Suprapubic skin (tissue), 4 donors: ENCODE measurements at regions not wholly inside any gene's neighbourhood (a gene's known extent, or its start where the extent isn't known, plus 50 kb on each side); places are given as distances from the start of the nearest gene placed in this dataset.

ENCODE experiments used
- DNase-seq, 2 donors: peaks; one replicate each; pipeline ENCODE4 v3.0.0-alpha.2; 2019; ENCODE audit warnings: low spot score in 2 of 2
- H3K27ac ChIP-seq: fragments of 200-600 bp; sonication (generic); one replicate; pipeline ENCODE4 v1.5.1; 2019
- H3K27me3 ChIP-seq: fragments of 200-600 bp; sonication (generic); one replicate; pipeline ENCODE4 v1.5.1; 2019
- H3K36me3 ChIP-seq: fragments of 200-600 bp; sonication (generic); one replicate; pipeline ENCODE4 v1.5.1; 2019
- H3K4me1 ChIP-seq: fragments of 200-600 bp; sonication (generic); one replicate; pipeline ENCODE4 v1.5.1; 2019
- H3K4me3 ChIP-seq: fragments of 200-600 bp; sonication (generic); one replicate; pipeline ENCODE4 v1.5.1; 2019; ENCODE audit warnings: mild to moderate bottlenecking
- H3K9me3 ChIP-seq: fragments of 200-600 bp; sonication (generic); one replicate; pipeline ENCODE4 v1.5.1; 2019
- EP300 ChIP-seq: sonication (generic); formaldehyde crosslinking; IDR thresholded peaks from one replicate; pipeline ENCODE4 v1.6.1; 2017; ENCODE audit warnings: antibody characterized with exemption
- POLR2A ChIP-seq, 2 donors: fragments of 450-650 bp; IDR thresholded peaks; one replicate each; pipeline ENCODE4 v1.6.1; 2017; ENCODE audit warnings: antibody characterized with exemption in 2 of 2, mild to moderate bottlenecking in 2 of 2, moderate library complexity in 2 of 2
- POLR2AphosphoS5 ChIP-seq, 3 donors: sonication (generic); formaldehyde crosslinking; IDR thresholded peaks; one replicate each; pipeline ENCODE4 v1.6.1; 2017; ENCODE audit warnings: antibody characterized with exemption in 3 of 3
- WGBS: methylation state at CpG from one replicate; pipeline ENCODE4 v1.1.5; 2018; 5-methylcytosine and 5-hydroxymethylcytosine counted together
- TF ChIP-seq, protein P1 (sequence below), 2 donors: fragments of 200-600 bp in 1 of 2; fragments of 450-650 bp in 1 of 2; sonication (generic) in 1 of 2; IDR thresholded peaks; one replicate each; pipeline ENCODE4 v1.5.1; 2016 to 2019; ENCODE audit warnings: antibody characterized with exemption in 2 of 2, mild to moderate bottlenecking in 1 of 2, moderate library complexity in 1 of 2

GRCh38 chr13:23953860-23954512, 56.7 kb upstream of the C1QTNF9B start:
- Histone ChIP-seq H3K9me3 (no peaks in the 10 kb centered on the region), H3K27ac (no peak overlapping the region), H3K4me3 (no peak overlapping the region), H3K36me3 (no peaks in the 10 kb centered on the region), H3K27me3 (peaks cover 4% of the 10 kb centered on the region), H3K4me1 (peaks cover 12% of the 10 kb centered on the region)
- DNase-seq, result no peak
- WGBS, result 95% methylated on average over 13 of the region's 20 CpGs
- no peak for TF ChIP-seq EP300
- TF ChIP-seq POLR2A (IDR thresholded peaks at IDR 0.05), result no peak
- TF ChIP-seq, protein P1, sequence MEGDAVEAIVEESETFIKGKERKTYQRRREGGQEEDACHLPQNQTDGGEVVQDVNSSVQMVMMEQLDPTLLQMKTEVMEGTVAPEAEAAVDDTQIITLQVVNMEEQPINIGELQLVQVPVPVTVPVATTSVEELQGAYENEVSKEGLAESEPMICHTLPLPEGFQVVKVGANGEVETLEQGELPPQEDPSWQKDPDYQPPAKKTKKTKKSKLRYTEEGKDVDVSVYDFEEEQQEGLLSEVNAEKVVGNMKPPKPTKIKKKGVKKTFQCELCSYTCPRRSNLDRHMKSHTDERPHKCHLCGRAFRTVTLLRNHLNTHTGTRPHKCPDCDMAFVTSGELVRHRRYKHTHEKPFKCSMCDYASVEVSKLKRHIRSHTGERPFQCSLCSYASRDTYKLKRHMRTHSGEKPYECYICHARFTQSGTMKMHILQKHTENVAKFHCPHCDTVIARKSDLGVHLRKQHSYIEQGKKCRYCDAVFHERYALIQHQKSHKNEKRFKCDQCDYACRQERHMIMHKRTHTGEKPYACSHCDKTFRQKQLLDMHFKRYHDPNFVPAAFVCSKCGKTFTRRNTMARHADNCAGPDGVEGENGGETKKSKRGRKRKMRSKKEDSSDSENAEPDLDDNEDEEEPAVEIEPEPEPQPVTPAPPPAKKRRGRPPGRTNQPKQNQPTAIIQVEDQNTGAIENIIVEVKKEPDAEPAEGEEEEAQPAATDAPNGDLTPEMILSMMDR (IDR thresholded peaks at IDR 0.05), result no peak
- TF ChIP-seq POLR2AphosphoS5 (IDR thresholded peaks at IDR 0.05), result no peak

DNA sequence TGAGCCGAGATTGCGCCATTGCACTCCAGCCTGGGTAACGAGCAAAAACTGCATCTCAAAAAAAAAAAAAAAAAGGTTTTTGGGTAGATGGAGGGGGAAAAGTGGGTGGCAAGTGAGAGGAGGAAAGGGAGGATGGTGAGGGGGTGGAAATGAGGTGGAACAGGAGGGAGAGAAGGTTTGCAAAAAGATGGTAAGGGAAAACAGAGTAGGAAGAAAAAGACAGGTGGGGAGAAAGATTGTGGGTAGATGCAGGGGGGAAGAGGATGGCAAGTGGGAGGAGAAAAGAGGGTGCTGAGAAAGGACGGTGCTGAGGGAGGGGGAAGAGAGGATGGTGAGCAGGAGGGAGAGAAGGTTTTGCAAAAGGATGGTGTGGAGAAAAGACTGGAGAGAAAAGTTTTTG, 57.8 kb upstream of the C1QTNF9B start:
- Histone ChIP-seq H3K9me3 (no peaks in the 10 kb centered on the region), H3K4me3 (no peak overlapping the region), H3K27ac (no peak overlapping the region), H3K27me3 (peaks cover 4% of the 10 kb centered on the region), H3K4me1 (peaks cover 12% of the 10 kb centered on the region), H3K36me3 (no peaks in the 10 kb centered on the region)
- TF ChIP-seq POLR2AphosphoS5 (IDR thresholded peaks at IDR 0.05) (no peak), POLR2A (IDR thresholded peaks at IDR 0.05) (no peak), EP300 (no peak)
- TF ChIP-seq, protein P1 (IDR thresholded peaks at IDR 0.05), result no peak
- DNase-seq, result no peak
- 92% methylated on average over 4 of the region's 4 CpGs for WGBS

DNA sequence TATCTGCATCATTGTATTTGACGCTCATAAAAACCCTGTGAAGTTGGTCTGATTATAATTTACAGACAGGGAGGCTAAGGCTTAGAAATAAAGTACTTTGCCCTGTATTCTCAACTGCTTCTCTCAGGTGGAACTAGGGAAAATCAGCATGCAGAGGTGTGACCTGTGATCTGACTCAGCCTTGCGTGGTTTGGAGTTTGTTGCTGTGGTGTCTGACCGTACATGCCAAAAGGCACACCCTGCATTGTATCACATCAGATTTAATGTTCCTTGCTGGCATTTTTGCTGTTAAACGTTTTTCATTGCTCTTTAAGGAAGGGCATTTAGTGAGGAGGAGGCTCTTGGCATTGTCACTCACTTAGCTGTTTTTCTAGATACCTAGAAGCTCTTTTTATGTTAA, 58.8 kb upstream of the C1QTNF9B start:
- Histone ChIP-seq H3K27me3 (peaks cover 4% of the 10 kb centered on the region), H3K36me3 (no peaks in the 10 kb centered on the region), H3K27ac (no peak overlapping the region), H3K9me3 (no peaks in the 10 kb centered on the region), H3K4me1 (peaks cover 12% of the 10 kb centered on the region), H3K4me3 (no peak overlapping the region)
- TF ChIP-seq POLR2A (IDR thresholded peaks at IDR 0.05) (no peak), POLR2AphosphoS5 (IDR thresholded peaks at IDR 0.05) (no peak), EP300 (no peak)
- TF ChIP-seq, protein P1 (IDR thresholded peaks at IDR 0.05), result no peak
- no peak for DNase-seq
- 32% methylated on average over 4 of the region's 4 CpGs for WGBS

DNA sequence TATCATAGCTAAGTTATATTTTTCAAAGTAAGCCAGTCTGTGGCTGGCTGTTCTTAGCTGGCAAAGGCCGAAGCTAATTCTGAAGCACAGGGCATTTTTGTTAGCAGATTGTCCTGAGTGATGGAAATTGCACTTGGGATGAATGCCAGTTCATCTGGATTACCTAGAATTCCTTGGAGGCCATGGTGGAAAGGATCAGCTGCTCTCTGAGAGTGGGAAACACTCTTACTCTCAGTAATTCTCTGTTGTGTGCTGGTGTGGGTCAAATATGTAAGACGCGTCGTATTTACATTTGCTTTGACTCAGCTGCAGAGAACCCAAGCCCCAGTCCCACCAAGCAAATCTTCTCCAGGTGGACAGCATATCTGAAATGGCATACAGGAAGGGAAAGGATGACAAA, 60.7 kb upstream of the C1QTNF9B start:
- H3K36me3 ChIP-seq, result no peaks in the 10 kb centered on the region
- TF ChIP-seq, protein P1 (IDR thresholded peaks at IDR 0.05), result no peak
- no peak for TF ChIP-seq EP300
- no peak overlapping the region for H3K4me3 ChIP-seq
- H3K4me1 ChIP-seq, result peaks cover 12% of the 10 kb centered on the region
- H3K27ac ChIP-seq, result no peak overlapping the region
- DNase-seq, result no peak
- H3K9me3 ChIP-seq, result no peaks in the 10 kb centered on the region
- no peaks in the 10 kb centered on the region for H3K27me3 ChIP-seq
- 92% methylated on average over 4 of the region's 4 CpGs for WGBS

DNA sequence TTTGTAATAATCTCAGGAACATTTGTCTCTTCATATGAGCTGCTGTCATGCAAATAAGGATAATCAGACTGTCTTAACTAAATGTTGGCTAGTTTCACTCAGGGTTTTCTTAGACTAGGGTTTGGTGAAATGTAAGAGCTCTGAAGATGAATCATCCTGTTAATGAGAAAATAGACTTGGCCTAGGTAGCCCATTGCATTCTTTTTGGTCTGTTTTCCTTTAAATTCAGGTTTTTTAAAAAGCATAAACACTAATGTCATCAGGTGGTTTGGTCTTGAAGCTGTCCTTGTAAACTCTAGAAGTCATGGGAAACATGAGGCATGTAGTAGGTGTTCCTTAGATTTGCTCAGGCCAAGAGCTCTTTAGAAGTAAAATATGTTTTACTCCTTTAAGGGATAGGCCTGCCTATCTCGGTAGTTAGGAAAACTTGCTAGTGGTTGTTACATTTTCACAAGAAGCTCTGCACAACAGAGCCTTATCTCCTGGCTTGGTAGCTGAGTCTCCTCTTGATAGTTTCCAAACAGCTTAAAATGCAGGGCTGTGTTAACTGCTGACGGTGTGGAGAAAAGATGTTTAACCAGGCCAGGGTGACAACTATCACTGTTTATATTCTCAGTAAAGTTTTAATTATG, 62.0 kb upstream of the C1QTNF9B start:
- 75% methylated on average over 2 of the region's 2 CpGs for WGBS
- Histone ChIP-seq H3K36me3 (no peaks in the 10 kb centered on the region), H3K9me3 (no peaks in the 10 kb centered on the region), H3K27ac (no peak overlapping the region), H3K27me3 (no peaks in the 10 kb centered on the region), H3K4me1 (peaks cover 12% of the 10 kb centered on the region), H3K4me3 (no peak overlapping the region)
- DNase-seq, result no peak
- no peak for TF ChIP-seq POLR2AphosphoS5 (IDR thresholded peaks at IDR 0.05)
- TF ChIP-seq EP300, result no peak
- TF ChIP-seq, protein P1 (IDR thresholded peaks at IDR 0.05), result no peak
- TF ChIP-seq POLR2A (IDR thresholded peaks at IDR 0.05), result no peak
